ENCODE measurements at regions not wholly inside any gene's neighbourhood (a gene's known extent, or its start where the extent isn't known, plus 50 kb on each side); places are given as distances from the start of the nearest gene placed in this dataset. TPM values are rescaled to one million over a fixed set of nuclear protein-coding genes. Genes with fewer than 3 reads are reported as not detected.
"Not testable (repeated sequence)": the region's sequence is repeated elsewhere in the genome, so short reads cannot be mapped to it uniquely, and the experiment has no call there.

DNA sequence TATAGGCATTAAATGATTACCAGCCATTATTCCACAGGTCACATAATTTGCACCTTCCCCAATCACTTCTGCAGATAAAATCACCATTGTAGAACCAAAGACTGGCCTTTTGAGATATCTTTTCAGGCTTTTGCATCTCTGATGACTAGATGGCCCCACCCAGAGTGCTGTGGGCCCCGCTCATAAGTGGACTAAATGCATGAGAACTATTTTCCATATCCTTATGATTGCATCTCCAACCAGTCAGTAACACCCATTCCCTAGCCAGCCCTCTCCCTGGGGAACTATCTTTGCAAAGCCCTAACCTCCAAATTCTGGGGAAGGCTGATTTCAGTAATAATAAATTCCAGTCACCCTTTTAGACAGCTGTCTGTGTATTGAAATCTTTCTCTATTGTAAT lies 53.5 kb upstream of the CDH9 start:
- Histone ChIP-seq H3K9me3 (ENCODE audit: low read length) (peaks cover 18% of the 10 kb centered on the region; the same call in 1 of the 2 replicates), H3K36me3 (ENCODE audit: insufficient read depth, low read length) (no peaks in the 10 kb centered on the region), H2AFZ (ENCODE audit: low read length) (no peak overlapping the region), H3K79me2 (ENCODE audit: insufficient read depth, low read depth, low read length) (no peaks in the 10 kb centered on the region), H3K9me2 (ENCODE audit: insufficient read depth, low read length) (no peaks in the 10 kb centered on the region), H4K20me1 (ENCODE audit: insufficient read depth, low read length) (no peaks in the 10 kb centered on the region), H3K4me2 (ENCODE audit: low read length) (no peak overlapping the region), H3K4me1 (ENCODE audit: insufficient read depth, low read length, poor library complexity, severe bottlenecking) (no peaks in the 10 kb centered on the region), H3K27ac (ENCODE audit: low read depth, low read length, poor library complexity, severe bottlenecking) (no peak overlapping the region), H3K4me3 (ENCODE audit: low read depth, low read length, poor library complexity, severe bottlenecking) (no peak overlapping the region)
- intact Hi-C loops (cut with micrococcal nuclease; ENCODE audit: unreplicated experiment): no loop called here
- POLR2A ChIA-PET: no interaction called here
- TF ChIP-seq EZH2phosphoT487 (IDR thresholded peaks at IDR 0.05; ENCODE audit: borderline replicate concordance, low read depth, low read length): no peak
- TF ChIP-seq, protein P1, sequence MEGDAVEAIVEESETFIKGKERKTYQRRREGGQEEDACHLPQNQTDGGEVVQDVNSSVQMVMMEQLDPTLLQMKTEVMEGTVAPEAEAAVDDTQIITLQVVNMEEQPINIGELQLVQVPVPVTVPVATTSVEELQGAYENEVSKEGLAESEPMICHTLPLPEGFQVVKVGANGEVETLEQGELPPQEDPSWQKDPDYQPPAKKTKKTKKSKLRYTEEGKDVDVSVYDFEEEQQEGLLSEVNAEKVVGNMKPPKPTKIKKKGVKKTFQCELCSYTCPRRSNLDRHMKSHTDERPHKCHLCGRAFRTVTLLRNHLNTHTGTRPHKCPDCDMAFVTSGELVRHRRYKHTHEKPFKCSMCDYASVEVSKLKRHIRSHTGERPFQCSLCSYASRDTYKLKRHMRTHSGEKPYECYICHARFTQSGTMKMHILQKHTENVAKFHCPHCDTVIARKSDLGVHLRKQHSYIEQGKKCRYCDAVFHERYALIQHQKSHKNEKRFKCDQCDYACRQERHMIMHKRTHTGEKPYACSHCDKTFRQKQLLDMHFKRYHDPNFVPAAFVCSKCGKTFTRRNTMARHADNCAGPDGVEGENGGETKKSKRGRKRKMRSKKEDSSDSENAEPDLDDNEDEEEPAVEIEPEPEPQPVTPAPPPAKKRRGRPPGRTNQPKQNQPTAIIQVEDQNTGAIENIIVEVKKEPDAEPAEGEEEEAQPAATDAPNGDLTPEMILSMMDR (conservative IDR thresholded peaks at IDR 0.05; ENCODE audit: low read length): no peak
- CTCF ChIA-PET (ENCODE audit: unreplicated experiment): no interaction called here
- DNase-seq (ENCODE audit: low spot score): no peak
- no TSS peak for BruUV-seq (replicated peaks)

DNA sequence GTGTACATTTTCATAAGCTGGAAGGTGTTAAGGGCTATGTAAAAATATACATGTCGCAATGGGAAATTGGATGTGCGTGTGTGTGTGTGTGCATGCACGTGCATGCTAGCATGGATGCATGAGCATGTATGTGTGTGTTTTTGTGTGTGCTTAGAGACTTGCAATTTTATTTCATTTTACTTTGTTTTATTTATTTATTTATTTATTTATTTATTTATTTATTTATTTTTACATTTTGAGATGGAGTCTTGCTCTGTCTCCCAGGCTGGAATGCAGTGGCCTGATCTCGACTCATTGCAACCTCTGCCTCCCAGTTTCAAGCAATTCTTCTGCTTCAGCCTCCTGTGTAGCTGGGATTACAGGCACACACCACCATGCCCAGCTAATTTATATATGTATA lies 50.4 kb upstream of the CDH9 start:
- DNase-seq (ENCODE audit: low spot score); H4K20me1 ChIP-seq (ENCODE audit: insufficient read depth, low read length); CTCF ChIA-PET (ENCODE audit: unreplicated experiment); POLR2A ChIA-PET; H3K4me1 ChIP-seq (ENCODE audit: insufficient read depth, low read length, poor library complexity, severe bottlenecking); H3K79me2 ChIP-seq (ENCODE audit: insufficient read depth, low read depth, low read length); intact Hi-C loops (cut with micrococcal nuclease; ENCODE audit: unreplicated experiment); BruUV-seq (replicated peaks); H3K36me3 ChIP-seq (ENCODE audit: insufficient read depth, low read length); H3K9me2 ChIP-seq (ENCODE audit: insufficient read depth, low read length); H3K27ac ChIP-seq (ENCODE audit: low read depth, low read length, poor library complexity, severe bottlenecking); H2AFZ ChIP-seq (ENCODE audit: low read length); H3K4me3 ChIP-seq (ENCODE audit: low read depth, low read length, poor library complexity, severe bottlenecking); H3K4me2 ChIP-seq (ENCODE audit: low read length): not testable (repeated sequence)
- H3K9me3 ChIP-seq (ENCODE audit: low read length): peaks cover 30% of the 10 kb centered on the region

Small RNA genes lying in the stretch of these regions (small RNA-seq; reads per million reads assigned to genes)
- not detected for gene AC010385.1
- not detected for gene AC010385.3
- gene AC026421.1: not detected
- not detected for gene AC114300.1
- gene LSP1P3: not detected
- not detected for gene RF00425
- not detected for gene RNU6-738P
- not detected for gene RNU6-909P
- not detected for gene UBL5P1

Measured in OCI-LY7 (cell line).